ENCODE measurements at regions not wholly inside any gene's neighbourhood (a gene's known extent, or its start where the extent isn't known, plus 50 kb on each side); places are given as distances from the start of the nearest gene placed in this dataset.

DNA sequence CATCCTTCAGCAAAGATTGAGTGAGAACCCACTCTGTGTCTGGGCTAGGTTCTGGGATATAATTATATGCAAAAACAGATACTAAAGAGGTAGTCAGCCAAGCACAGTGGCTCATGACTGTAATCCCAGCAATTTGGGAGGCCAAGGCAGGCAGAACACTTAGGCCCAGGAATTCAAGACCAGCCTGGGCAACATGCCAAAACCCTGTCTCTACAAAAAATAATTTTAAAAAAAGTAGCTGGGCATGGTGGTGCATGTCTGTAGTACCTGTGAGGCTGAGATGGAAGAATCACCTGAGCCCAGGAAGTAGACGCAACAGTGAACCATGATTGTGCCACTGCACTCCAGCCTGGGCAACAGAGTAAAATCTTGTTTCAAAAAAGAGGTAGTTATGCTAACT lies 237.5 kb upstream of the HMGA2 start:
- Histone ChIP-seq H3K36me3 (no peaks in the 10 kb centered on the region), H3K4me3 (no peak overlapping the region), H3K27me3 (no peaks in the 10 kb centered on the region), H3K27ac (no peak overlapping the region), H3K9me3 (no peaks in the 10 kb centered on the region), H3K4me1 (no peaks in the 10 kb centered on the region)
- intact Hi-C loops (cut with DNase I), result no loop called here
- TF ChIP-seq, protein P1, sequence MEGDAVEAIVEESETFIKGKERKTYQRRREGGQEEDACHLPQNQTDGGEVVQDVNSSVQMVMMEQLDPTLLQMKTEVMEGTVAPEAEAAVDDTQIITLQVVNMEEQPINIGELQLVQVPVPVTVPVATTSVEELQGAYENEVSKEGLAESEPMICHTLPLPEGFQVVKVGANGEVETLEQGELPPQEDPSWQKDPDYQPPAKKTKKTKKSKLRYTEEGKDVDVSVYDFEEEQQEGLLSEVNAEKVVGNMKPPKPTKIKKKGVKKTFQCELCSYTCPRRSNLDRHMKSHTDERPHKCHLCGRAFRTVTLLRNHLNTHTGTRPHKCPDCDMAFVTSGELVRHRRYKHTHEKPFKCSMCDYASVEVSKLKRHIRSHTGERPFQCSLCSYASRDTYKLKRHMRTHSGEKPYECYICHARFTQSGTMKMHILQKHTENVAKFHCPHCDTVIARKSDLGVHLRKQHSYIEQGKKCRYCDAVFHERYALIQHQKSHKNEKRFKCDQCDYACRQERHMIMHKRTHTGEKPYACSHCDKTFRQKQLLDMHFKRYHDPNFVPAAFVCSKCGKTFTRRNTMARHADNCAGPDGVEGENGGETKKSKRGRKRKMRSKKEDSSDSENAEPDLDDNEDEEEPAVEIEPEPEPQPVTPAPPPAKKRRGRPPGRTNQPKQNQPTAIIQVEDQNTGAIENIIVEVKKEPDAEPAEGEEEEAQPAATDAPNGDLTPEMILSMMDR (IDR thresholded peaks at IDR 0.05), result no peak
- TF ChIP-seq POLR2A (IDR thresholded peaks at IDR 0.05) (no peak), POLR2AphosphoS5 (IDR thresholded peaks at IDR 0.05; ENCODE audit: insufficient read depth in 1 of 2, low read depth in 1 of 2) (no peak)
- no peak for DNase-seq (ENCODE audit: extremely low spot score in 2 of 2)

DNA sequence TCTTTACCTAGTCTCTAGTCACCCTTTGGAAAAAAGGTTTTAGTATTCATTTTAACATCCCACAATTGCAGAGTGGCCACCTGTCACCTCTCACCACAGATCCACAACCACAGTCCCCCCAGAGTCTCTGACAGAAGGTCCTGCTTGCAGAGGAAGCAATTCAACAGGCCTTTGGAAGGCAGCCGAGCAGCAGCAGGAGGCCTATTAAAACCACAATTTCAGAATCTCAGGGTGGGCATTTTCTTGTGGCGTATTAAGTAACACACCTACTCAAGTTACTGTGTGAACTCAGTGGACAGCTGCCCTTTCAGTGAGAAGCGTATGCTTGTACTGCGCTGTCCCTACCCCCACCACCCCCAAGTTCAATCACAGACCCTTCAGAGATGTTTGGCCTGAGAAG lies 234.0 kb upstream of the HMGA2 start:
- intact Hi-C loops (cut with DNase I), result loop anchor here (10.0 kb wide), 1 partner anchor 394 kb away; no protein-coding TSS in a partner anchor
- H3K4me1 ChIP-seq, result peaks cover 11% of the 10 kb centered on the region
- H3K27me3 ChIP-seq, result no peaks in the 10 kb centered on the region
- H3K9me3 ChIP-seq, result no peaks in the 10 kb centered on the region
- H3K27ac ChIP-seq, result no peak overlapping the region
- H3K36me3 ChIP-seq, result no peaks in the 10 kb centered on the region
- no peak for TF ChIP-seq POLR2A (IDR thresholded peaks at IDR 0.05)
- DNase-seq (ENCODE audit: extremely low spot score in 2 of 2), result no peak
- no peak overlapping the region for H3K4me3 ChIP-seq

DNA sequence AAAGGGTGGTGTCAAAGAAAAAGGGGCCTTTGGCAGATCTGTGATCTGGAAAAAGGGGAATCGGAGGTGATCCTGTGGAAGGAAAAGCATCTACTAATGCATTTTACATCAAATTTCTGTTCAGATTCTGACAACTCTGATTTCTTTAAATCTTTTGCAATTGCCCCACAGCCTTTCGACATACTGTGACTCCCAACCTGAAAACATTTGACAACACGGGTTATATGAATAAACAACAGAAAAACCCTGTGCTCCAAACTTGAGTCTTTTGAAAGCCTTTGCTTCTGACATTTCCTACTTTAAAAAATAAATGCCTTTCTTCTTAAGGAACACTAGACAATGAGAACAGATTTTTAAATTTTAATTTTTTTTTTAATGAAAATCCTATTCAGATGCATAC lies 231.9 kb upstream of the HMGA2 start:
- Histone ChIP-seq H3K36me3 (no peaks in the 10 kb centered on the region), H3K4me3 (no peak overlapping the region), H3K9me3 (no peaks in the 10 kb centered on the region), H3K27me3 (no peaks in the 10 kb centered on the region), H3K4me1 (peaks cover 11% of the 10 kb centered on the region), H3K27ac (no peak overlapping the region)
- DNase-seq (ENCODE audit: extremely low spot score in 2 of 2), result no peak
- intact Hi-C loops (cut with DNase I), result loop anchor here (10.0 kb wide), 1 partner anchor 392 kb away; no protein-coding TSS in a partner anchor
- TF ChIP-seq POLR2A (IDR thresholded peaks at IDR 0.05), result no peak
- TF ChIP-seq, protein P1 (IDR thresholded peaks at IDR 0.05), result no peak

DNA sequence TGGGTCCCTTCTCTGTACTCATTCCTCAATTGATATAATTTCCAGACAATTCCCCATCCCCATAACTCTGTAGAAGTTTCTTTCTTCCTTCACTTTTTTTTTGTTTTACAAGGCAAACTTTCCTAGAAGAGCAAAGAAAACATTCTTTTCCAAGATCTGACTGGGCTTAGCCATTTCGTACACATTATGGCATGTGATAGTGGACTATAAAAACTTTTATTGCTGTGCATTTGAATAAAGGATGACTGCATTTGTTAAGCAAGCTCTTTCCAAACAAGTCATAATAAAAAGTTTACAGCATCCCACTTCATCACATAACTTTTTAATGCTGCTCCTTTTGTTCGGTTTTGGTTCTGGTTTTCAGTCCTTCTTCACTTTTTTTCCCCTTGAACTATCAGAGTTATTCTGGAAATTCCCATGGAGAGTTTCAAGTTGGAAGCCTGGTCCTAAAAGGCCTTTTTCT lies 231.0 kb upstream of the HMGA2 start:
- Histone ChIP-seq H3K4me1 (peaks cover 11% of the 10 kb centered on the region), H3K36me3 (no peaks in the 10 kb centered on the region), H3K27ac (no peak overlapping the region), H3K27me3 (no peaks in the 10 kb centered on the region), H3K9me3 (no peaks in the 10 kb centered on the region), H3K4me3 (no peak overlapping the region)
- no peak for DNase-seq (ENCODE audit: extremely low spot score in 2 of 2)
- TF ChIP-seq, protein P1 (IDR thresholded peaks at IDR 0.05), result no peak
- no peak for TF ChIP-seq POLR2A (IDR thresholded peaks at IDR 0.05)
- no peak for TF ChIP-seq POLR2AphosphoS5 (IDR thresholded peaks at IDR 0.05; ENCODE audit: insufficient read depth in 1 of 2, low read depth in 1 of 2)
- intact Hi-C loops (cut with DNase I), result loop anchor here (10.0 kb wide), 1 partner anchor 392 kb away; no protein-coding TSS in a partner anchor

DNA sequence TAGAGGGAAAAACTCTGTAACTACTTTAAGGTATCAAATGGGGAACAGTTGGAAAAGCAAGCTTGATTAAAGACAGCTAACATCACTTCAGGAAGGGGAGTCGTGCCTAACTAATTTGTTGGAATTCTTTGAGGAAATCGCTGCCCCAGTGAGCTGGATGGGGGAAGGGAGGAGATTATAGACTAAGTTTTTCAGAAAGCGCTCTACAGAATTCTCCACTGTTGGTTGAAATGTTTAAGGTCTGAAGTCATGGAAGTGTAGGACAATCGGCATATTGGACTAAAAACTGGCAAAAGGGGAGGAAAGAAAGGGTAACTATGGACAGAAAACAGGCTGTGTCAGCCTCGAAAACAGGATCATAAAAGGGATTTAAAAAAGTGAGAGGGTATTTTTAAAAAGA lies 229.9 kb upstream of the HMGA2 start:
- Histone ChIP-seq H3K36me3 (no peaks in the 10 kb centered on the region), H3K4me3 (no peak overlapping the region), H3K27me3 (no peaks in the 10 kb centered on the region), H3K27ac (no peak overlapping the region), H3K9me3 (no peaks in the 10 kb centered on the region), H3K4me1 (peaks cover 11% of the 10 kb centered on the region)
- intact Hi-C loops (cut with DNase I), result loop anchor here (10.0 kb wide), 1 partner anchor 390 kb away; no protein-coding TSS in a partner anchor
- no peak for DNase-seq (ENCODE audit: extremely low spot score in 2 of 2)
- TF ChIP-seq, protein P1 (IDR thresholded peaks at IDR 0.05), result no peak
- TF ChIP-seq POLR2AphosphoS5 (IDR thresholded peaks at IDR 0.05; ENCODE audit: insufficient read depth in 1 of 2, low read depth in 1 of 2) (no peak), POLR2A (IDR thresholded peaks at IDR 0.05) (no peak)

Measured in vagina (tissue), 2 donors.